GM21447 (cell line): ENCODE measurements at regions not wholly inside any gene's neighbourhood (a gene's known extent, or its start where the extent isn't known, plus 50 kb on each side); places are given as distances from the start of the nearest gene placed in this dataset.
"Not testable (repeated sequence)": the region's sequence is repeated elsewhere in the genome, so short reads cannot be mapped to it uniquely, and the experiment has no call there.

ENCODE experiments used
- ATAC-seq: cut with Tn5 transposase; IDR thresholded peaks from one replicate; pipeline ENCODE4 v1.9.1; 2021; ENCODE audit not compliant: unreplicated experiment

- ATAC-seq: no peak
Observed at GRCh38 chr14:28373721-28374120, 392.9 kb upstream of the FOXG1 start.

- ATAC-seq: no peak
Observed at GRCh38 chr14:28375295-28375694, 391.3 kb upstream of the FOXG1 start.

GRCh38 chr14:28381656-28382055 is 384.9 kb upstream of the FOXG1 start:
- ATAC-seq: no peak

DNA sequence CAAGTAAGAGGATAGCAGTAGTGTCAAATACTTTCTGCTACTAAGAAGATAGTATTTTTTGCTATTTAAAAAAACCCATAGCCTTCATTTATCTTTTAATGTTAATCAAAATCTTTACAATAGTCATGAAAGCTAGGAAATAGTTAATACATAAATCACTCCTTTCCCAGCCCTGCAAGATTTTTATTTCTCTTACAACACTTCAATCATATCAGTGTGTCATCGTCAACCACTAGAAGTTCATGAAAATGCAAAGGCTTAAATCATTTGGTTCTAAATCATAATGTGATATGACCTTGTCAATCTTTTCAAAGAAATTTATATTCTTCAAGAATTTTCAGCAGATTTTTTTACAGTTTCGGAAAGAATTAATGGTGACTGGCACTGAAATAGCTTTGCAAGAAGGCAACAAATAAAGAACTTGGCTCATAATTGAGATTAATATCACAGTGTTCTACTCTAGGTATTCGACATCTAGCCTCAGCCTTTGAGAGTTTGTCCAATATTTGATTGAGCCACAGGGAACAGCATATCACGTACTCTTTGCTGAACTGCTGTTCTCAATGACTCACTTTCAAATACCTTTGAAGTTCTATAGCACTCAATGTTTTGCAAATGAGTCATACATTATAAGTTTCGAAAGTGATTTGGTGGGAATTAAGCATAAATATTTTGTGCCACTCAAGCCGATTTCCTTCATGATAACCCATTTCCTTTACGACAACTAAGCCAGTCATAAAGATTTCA is 384.0 kb upstream of the FOXG1 start:
- no peak for ATAC-seq

DNA sequence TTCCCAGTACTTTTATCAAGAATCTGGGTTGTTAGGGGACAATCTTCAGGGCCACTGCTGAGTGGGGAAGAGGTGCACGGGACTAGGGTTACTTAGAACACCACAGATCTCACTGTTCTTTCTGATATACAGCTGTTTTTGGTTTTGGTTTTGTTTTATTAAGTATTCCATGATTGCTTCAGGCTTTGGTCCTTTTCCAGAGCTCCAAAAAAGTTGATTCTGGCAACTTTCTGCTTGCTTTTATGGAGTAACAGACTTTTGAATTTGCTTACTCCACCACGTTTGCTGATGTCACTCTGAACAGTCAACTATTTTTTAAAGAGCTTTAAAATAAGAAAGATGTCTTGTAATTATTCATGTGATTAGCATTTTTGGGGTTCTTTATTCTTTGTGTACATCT is 368.1 kb upstream of the FOXG1 start:
- ATAC-seq: no peak

DNA sequence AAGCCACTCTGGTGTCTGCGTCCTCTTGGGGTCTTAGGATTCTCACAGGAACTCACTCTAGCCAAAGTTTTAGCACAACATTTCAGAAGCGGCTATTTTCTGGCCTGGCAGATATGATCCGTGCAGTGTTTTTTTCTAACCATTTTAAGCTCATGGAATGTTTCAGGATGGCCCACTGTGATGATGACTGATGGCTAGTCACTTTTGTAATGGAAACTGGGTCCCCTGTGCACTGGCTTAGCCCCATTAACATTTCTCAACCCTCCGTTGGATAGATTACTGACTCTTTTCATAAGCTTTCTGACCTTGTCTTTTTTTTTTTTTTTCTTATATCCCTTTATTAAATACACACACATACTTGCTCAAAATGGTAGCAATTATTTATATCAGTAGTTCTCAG is 364.9 kb upstream of the FOXG1 start:
- ATAC-seq: not testable (repeated sequence)

- ATAC-seq: no peak
Observed at GRCh38 chr14:28406196-28406595, 360.4 kb upstream of the FOXG1 start.

DNA sequence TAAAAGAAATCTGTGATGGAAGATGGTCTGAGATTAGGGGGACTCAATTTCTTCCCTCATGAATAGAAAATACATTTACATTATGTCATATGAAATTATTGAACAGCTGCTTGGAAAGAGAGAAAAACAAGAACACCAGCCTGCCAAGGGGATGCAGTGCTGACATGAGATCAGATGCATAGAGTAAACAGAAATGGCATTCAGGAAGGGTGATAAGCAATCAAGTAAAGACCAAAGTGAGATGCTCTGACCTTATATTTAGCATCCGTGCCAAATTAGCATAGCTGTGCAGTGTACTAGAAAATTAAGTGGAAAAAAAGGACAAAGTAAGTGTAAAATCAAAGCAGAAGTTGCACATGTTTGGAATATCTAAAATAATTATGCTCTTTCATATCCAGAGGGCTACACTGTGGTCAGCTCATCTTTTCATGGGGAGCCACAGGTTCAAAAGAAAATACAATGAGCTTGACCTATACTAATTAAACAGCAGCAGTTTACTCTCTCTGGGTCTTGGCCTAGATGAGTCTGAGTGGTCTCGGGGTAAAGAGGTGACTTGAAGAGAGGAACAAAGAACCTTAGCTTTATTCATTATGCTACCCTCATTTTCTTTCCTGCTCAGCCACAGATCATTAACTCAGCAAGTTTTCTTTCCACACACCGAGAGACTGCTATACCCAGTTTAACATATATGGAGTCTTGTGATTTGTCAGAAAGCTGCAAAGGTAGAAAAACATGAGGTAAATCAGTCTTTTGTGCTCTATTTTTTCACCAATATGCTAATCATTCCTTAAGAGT is 359.4 kb upstream of the FOXG1 start:
- ATAC-seq: no peak

GRCh38 chr14:28407996-28408395 is 358.6 kb upstream of the FOXG1 start:
- no peak for ATAC-seq

DNA sequence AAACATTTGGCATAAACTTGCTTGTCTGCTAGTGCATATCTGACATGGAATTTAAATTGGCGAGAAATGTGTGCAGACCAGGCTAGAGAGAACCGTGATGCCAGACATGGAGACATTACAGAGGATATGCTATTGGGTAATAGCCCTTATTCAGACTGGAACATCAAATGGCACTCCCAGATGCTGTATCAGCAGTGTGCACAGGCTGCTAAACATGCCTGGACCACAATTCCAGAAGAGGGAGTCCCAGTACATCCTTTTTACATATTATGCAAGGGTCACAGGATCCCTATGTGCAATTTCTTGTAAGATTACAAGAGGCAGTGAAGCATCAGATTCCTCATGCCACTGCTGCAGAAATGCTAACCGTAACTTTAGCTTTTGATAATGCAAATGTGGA is 354.5 kb upstream of the FOXG1 start:
- ATAC-seq: no peak

- ATAC-seq: no peak
Observed at GRCh38 chr14:28426960-28427359, 339.6 kb upstream of the FOXG1 start.

GRCh38 chr14:28436821-28437220 is 329.8 kb upstream of the FOXG1 start:
- ATAC-seq: no peak

GRCh38 chr14:28461389-28461788 is 305.2 kb upstream of the FOXG1 start:
- ATAC-seq: no peak

DNA sequence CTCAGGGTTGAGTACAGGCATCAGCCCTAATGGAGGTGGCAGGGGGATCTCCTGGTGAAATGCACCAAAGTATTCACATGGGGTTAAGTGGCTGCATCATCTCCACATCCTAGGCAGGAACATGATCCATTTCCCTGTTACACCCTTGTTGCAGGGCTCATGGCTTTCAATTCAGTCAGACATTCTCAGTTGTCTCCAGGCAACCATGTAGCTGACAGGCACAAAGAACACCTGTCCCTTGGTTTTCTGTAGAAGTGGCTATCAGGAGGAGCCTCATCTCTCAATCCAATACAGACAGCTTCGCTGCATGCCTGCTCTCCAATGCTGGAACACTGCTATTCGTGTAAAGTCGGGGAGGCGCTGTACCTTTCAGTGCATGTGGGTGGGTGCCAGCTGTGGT is 299.0 kb upstream of the FOXG1 start:
- no peak for ATAC-seq

- ATAC-seq: no peak
Observed at GRCh38 chr14:28468191-28469151, 298.1 kb upstream of the FOXG1 start.

DNA sequence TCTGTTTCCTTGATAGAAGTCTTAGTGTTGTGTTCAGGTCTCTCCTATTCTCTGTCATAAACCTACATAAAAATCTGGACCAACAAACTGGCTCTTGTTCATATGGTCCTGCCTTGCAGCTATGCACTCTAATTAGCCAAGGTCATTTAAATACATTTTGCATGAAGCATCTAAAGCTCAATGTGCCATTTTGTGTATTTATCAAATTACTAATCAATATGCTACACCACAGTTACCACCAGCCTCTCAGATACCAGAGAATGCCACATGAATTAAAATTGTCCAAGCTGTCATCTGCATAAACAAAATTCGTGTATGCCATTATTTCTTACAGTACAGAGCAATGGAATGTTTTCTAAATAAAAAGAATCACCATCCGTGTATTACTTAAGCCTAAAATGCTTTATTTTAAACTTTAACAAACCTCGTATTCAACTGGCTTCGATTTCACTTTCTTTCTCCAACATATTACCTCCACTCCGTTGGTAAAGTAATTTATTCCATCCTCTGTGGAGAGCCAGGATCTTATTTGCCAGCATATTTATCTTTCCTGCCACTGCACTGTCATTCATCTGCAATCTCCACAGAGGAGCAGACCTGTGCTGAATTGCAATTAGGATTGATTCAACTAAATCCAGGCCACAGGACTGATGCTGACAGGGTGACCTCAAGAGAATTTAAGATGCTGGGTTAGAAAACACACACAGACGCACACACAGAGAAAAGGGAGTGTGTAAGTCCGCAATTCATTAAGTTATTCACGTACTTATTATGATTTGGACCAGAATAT is 284.1 kb upstream of the FOXG1 start:
- ATAC-seq: no peak

GRCh38 chr14:28483506-28483905 is 283.1 kb upstream of the FOXG1 start:
- no peak for ATAC-seq

DNA sequence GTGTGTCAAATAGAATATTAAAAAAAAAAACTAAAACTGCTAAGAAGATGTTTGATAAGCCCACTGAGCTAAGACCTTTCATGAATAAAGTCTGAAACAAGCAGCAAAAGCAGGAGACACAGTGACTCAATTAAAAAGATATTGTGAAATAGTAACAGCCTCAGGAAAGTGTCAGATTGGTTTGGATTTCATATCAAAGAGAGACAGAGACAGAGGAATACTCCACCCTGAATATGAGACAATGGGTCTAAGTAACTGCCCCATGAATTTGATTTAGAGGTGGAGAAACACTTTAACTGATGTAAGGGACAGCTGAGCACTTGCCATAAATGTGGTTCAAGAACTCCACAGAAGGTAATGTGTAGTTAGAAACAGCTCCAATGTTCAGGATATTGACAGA is 277.9 kb upstream of the FOXG1 start:
- ATAC-seq: no peak

GRCh38 chr14:28493516-28493915 is 273.1 kb upstream of the FOXG1 start:
- no peak for ATAC-seq

DNA sequence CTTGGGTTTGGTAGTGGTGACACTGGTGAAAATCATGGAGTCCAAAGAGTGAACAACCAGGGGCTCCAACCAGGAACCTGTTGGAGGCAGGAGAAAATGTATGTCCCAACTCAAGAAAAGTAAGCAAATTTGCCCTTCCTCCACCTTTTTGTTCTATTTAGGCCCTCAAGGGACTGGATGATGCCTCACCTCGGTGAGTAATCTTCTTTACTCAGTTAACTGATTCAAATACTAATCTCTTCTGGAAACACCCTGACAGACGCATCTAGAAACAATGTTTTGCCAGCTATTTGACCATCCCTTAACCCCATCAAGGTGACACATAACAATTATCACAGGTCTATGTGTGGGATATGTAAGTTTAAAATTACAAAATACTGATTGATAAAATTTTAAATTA is 272.4 kb upstream of the FOXG1 start:
- ATAC-seq: no peak

- ATAC-seq: no peak
Observed at GRCh38 chr14:28496364-28496763, 270.2 kb upstream of the FOXG1 start.
